Transverse colon (tissue), 1 donor: ENCODE measurements at regions not wholly inside any gene's neighbourhood (a gene's known extent, or its start where the extent isn't known, plus 50 kb on each side); places are given as distances from the start of the nearest gene placed in this dataset.

ENCODE experiments used
- EP300 ChIP-seq: sonication (generic); formaldehyde crosslinking; IDR thresholded peaks from one replicate; pipeline ENCODE4 v1.6.1; 2017; ENCODE audit warnings: antibody characterized with exemption, low read depth
- POLR2A ChIP-seq: fragments of 450-650 bp; IDR thresholded peaks from one replicate; pipeline ENCODE4 v1.6.1; 2016; ENCODE audit warnings: antibody characterized with exemption, mild to moderate bottlenecking, moderate library complexity

- TF ChIP-seq POLR2A = no peak
- no peak for TF ChIP-seq EP300
Measured at GRCh38 chr1:104402178-104402577, 652.5 kb downstream of the AMY1C start.
